ENCODE measurements at regions not wholly inside any gene's neighbourhood (a gene's known extent, or its start where the extent isn't known, plus 50 kb on each side); places are given as distances from the start of the nearest gene placed in this dataset.

DNA sequence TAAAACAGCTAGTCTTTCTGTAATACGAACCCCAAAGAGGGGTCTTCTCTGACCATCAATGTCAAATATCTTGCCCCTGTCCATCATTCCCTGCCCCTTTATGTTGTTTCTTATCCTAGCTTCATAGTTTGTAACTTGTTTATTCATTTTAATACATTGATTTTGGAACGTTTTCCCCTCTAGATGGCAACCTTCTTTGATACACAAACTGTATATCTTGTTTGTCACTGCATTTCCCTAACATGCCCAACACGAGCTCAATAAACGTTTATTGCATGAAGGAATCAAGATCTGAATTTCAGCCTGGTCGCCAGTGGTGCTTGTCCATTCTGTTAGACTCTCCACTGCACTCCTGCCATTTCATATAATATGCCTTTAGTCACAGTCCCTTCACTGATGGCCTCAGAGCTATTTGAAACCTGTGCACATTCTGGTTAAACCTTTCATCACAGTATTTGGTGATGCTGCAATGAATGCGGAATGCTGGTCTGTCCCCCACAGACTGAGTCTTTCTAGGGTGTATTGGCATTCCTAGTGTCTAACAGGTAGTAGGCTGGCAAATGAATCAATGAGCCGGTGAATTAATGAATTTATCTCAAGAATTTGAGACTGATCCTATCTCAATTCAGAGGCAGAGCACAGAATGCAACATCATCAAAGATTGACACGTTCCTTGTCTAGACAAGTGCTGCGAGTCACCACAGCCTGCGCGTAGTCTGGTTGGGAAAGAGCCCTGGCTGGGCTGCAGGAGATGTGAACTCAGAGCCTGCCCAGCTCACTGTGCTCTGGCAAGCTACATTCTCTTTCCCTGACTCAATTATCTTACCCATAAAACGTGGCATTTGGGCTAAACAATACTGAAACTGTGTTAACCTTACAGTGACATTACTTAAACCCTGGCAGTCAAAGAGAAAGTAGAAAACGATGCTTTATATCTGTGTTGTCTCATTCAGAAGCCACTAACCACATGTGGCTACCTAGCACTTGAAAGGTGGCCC lies 55.2 kb upstream of the FRMD4A start:
- DNase-seq: peak; percentile 51

DNA sequence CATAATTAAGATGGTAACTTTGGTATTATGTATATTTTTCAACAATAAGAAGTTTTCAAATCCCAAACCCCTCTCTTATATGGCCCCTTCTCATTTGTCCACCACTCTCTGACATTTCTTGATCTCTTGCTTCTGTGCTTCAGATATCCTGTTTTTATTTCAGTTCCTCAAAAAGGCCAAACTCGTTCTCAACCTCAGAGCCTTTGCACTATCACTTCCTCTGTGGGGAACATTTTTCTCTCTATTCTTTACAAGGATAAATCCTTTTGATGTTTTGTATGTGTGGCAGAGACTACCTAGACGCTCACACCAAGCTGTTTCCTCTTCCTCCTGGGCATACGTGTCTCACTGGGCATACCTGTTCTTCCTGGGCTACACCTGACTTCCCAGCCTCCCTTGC lies 54.2 kb upstream of the FRMD4A start:
- DNase-seq: no peak

DNA sequence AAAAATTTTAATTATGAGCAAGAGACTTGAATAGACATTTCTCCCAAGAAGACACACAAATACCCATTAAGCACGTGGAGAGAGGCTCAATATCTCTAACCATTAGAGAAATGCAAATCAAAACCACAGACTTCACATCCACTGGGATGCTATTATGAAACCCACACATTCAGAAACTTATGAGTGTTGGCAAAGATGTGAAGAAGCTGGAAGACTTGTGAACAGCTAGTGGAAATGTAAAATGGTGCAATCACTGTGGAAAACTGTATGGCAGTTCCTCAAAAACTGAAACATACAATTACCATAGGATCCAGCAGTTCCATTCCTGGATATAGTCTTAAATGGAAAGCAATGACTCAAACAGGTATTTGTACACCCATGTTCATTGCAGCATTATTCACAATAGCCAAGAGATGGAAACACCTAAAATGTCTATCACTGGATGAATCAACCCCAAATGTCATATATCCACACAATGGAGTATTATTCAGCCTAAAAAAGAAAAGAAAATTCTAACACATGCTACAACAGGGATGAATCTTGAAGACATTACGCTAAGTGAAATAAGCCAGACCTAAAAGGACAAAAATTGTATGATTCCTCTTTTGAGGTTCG lies 53.5 kb upstream of the FRMD4A start:
- DNase-seq: no peak

DNA sequence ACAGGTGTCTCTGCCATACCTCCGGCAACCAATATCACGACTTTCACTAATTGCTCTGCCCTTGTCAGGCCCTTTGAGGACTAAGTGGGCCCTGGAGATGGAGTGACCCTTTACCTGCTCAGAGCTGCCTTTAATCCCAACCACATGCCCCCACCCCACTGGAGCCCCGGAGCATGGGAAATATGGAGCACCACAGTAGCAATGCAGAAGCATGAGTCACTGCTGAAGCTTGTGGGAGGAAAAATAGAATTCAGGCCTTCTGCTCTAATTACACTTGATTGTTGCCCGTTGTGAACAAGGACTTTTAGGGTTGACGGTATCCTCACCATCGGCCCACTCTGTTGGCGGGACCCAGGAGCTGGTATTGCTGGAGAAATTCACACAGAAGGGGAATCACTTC lies 52.5 kb upstream of the FRMD4A start:
- DNase-seq: no peak

DNA sequence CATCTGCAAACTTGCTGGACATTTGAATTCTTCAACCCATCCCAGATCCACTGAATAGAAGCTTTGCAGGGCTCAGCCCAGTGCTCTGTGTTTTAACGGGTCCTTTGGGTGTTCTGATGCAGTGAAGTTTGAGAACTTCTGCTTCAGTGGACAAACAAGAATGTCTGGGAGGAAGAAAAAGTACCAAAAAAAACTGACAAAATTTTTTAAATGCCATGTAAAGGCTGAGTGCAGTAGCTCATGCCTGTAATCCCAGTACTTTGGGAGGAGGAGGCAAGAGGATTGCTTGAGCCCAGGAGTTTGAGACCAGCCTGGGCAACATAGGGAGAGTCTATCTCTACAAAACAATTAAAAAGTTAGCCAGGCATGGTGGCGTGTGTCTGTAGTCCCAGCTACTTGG lies 51.8 kb upstream of the FRMD4A start:
- DNase-seq: no peak

DNA sequence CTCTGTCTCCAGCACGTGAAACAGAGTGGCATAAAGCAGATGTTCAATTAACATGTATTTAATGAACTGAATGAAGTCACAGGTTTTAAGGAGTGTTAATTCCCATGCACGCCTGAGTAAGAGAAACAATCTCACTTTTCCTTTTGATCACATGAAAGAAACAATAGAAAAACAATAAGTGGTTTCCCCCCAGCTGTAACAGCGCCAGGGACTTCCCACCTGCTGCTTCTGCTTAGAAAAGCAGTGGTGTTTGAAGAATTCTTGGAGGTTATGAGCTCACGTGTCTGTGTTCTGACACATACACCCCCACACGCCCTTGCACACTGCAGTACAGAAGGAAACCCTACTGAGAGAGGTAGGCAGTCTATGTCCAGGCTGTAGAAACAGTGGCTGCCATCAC lies 51.3 kb upstream of the FRMD4A start:
- DNase-seq: no peak

DNA sequence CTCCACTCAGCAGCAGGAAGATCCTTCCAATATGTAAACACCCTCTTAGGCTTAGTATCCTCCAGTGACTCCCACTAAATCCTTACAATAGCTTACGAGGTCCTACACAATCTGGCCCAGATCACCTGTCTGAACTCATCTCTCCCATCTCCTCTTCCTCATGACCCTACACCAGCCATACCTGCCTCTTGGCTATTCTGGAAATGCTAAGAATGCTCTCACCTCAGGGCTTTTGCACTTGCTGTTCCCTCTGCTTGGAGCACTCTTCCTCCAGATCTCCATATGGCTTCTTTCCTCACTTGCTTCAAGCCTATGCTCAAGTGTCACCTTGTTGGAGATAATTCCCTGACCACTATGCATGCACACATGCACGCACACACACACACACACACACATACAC lies 50.8 kb upstream of the FRMD4A start:
- no peak for DNase-seq

DNA sequence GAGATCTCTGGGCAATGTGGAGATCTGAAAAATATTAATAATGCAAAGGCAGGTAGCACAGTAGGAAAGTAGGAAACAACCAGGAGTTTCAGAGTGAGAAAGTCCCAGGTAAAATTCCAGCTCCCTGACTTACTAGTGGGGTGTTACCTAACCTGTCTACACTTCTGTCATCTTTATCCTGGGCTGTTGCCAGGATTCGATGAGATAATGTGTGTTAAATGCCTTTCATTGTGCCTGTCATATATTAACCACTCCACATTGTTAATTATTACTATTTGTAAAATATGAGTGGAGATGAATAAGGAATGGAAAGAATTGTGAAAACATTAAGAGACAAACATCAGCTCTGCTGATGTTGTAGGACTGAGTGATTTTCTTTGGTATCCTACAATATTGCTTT lies 50.0 kb upstream of the FRMD4A start:
- no peak for DNase-seq

All from NCI-H1694 treated with DMSO at 0.1 percent for 48 hours (cell line).